Fibroblast of skin of scalp (primary cell): ENCODE measurements at regions not wholly inside any gene's neighbourhood (a gene's known extent, or its start where the extent isn't known, plus 50 kb on each side); places are given as distances from the start of the nearest gene placed in this dataset.

ENCODE experiments used
- DNase-seq: peaks from one replicate; pipeline ENCODE4 v3.0.0-alpha.2; 2013

DNA sequence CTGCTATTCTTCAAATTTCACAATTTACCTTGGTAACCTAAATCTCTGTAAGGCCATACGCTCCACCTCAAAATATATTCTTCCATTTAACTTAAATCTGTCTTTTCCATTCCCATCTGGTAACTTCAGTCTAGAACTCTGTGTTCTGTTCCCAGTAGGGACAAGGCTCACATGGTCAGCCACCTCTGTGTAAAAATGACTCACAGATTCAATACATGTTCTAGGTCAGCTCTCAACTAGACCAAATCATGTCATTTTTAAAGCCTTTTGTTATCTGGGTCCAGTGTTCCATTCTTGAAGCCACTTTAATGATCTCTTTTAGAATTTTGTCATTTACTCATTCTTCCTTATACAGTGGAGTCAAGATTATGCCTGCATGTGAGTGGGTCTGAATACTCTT, 315.6 kb upstream of the CITED2 start:
- no peak for DNase-seq

DNA sequence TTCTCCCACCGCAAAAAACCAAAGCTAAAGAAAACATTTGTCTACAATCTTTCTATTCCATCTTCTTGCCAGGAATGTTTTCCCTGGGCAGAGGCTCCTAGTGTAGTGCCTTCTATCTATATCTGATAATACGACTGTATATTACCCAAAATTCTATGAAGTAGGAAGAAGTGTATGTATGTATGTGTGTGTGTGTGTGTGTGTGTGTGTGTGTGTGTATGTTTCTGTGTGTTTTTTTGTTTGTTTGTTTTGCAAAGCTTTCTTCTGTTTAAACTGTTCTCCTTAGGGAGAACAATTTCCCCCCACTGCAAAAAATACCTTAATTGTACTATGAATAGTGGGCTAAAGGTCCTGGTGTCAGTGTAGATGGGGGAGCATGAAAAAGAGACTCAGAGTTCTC, 312.6 kb upstream of the CITED2 start:
- DNase-seq: no peak

DNA sequence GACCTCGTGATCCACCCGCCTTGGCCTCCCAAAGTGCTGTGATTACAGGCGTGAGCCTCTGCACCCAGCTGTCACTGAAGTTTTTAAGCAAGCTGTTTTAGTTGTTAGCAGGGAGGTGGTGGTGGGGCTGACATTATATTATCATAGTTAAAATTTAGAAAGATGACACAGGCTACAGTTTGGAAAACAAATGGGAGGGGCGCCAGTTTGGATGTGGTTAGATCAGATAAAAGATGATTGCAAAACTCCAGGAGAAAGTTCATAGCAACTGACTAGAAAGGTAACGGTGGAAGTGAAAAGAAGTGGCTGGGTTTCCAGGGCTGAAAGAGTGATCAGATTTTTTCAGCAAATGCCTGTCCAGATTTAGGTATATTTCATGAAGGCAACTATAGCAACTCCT, 311.9 kb upstream of the CITED2 start:
- DNase-seq: no peak

- DNase-seq: no peak
These were observed 310.6 kb upstream of the CITED2 start for GRCh38 chr6:139685009-139685408.

- peak; percentile 9 for DNase-seq
These were observed 306.4 kb upstream of the CITED2 start for GRCh38 chr6:139680819-139681218.

DNA sequence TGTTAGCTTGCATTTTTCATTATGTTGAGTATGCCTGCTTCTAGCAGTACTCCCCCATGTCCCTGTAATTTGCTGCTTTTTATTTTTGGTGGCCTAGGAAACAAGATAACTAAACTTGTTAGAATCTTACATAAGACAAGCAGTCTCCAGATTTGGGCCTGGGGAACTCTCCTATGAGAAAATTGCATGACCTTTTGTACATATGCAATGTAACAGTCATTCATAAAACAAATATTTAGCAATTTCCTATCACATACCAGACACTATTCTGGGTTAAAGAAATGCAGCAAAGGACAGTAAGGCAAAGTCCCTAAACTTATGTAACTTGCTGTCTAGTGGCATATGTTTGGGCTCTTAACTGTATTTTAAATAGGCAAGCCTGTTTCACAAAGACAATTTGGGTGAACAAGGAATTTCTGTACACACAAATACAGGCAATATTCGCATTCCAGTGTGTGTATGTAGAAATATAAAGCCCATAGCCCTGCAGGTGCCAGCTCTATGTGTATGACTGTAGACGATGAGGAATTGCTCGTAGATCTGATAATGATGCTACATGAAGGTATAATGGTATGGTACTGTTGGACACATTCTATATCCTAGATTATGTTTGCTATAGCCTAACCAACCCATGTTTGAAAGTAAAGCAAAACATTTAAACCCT, 305.2 kb upstream of the CITED2 start:
- DNase-seq: peak; percentile 67

DNA sequence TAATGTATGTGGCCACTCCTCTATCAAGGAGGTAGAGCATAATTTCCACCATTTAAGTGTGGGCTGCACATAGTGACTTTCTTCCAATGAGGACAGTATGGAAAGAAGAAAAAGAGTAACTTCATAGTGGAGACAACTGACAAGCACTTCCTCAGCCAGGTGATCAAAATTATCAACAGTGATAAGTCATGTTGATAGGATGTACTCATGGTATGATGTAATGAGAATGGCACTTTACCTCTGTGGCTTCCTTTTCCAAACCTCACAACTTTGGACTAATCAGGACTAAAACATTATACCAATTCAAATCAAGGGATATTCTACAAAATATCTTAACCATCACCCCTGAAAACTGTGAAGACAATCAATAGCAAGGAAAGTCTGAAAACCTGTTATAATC, 302.3 kb upstream of the CITED2 start:
- no peak for DNase-seq

- DNase-seq: no peak
These were observed 291.8 kb upstream of the CITED2 start for GRCh38 chr6:139666284-139666683.

- DNase-seq: no peak
These were observed 289.5 kb upstream of the CITED2 start for GRCh38 chr6:139663996-139664395.

GRCh38 chr6:139659711-139660110, 285.3 kb upstream of the CITED2 start:
- no peak for DNase-seq

GRCh38 chr6:139659196-139659595, 284.7 kb upstream of the CITED2 start:
- no peak for DNase-seq

DNA sequence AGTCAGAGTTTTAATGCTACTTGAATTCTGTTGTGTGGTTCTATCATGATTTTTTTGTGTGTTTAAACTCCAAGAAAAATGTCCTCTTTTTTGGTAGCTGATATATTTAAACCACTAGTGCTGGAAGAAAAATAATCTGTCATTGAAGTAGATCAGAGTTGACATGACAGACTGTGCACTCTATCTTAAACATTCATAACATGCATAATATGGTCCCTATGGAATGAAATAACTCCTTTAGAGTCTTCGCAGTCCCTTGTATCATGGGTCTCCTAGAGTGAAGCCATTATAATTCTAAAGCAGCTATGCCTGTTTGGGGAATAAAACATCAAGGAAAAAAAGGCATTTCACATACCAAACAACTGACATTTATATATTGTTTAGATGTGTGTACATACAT, 282.7 kb upstream of the CITED2 start:
- DNase-seq: no peak

DNA sequence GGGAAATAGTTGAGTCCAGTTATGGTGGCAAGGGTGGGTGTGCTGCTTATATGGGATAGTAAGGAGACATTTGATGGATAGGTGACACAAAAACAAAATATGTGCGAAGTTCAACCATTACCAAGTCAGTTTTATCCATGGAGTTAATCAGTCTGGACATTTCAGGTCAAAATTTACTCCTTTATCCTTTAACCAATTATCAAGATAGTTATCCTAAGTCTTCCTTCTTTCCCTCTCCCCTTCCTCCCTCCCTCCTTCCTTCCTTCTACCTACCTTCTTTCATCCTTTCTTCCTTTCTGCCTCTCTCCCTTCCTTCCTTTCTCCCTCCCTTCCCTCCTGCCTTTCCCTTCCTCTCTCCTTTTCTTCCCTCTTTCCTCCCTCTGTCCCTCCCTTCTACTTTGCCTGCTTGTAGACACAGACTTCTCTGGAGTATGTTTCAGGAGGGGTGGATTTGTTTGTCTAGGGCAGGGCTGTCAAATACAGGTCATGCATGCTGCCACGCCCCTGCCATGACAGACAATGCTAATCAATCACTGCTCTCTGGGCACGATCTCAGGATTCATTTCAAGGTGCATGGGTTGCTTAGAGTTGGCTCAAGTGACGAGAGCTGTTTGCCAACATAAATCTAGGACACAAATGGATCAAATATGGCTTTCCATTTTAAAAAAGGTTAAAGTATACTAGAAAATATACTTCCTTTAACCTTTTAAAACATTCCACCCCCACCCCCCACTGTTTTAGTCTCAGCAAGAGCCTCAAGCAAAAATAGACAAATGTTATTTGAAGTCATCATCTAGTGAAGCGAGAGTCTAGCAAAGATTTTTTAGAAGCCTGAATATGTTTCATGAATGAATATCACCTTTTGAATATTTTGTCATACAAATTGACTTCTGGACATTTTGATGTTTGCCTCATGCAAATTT, 281.6 kb upstream of the CITED2 start:
- no peak for DNase-seq

- DNase-seq: no peak
These were observed 280.7 kb upstream of the CITED2 start for GRCh38 chr6:139654888-139655782.

DNA sequence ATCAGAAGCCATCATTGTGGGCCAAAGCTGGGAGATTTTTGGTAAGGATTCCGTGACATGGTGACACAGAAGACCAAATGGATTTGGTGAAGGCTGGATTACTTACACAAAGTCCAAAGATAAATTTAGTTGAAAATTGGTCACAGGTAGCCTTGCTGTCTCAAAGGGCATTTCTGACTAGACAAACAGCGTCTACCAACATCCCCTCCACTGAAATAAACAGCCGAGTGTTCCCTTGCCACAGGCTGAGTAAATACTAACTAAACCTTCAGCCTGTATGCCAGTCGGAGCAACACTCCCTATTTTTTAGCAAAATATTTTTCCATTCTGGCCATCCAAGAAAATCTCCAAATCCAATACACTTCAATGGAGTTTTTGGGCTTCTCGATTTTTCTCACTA, 279.9 kb upstream of the CITED2 start:
- no peak for DNase-seq

DNA sequence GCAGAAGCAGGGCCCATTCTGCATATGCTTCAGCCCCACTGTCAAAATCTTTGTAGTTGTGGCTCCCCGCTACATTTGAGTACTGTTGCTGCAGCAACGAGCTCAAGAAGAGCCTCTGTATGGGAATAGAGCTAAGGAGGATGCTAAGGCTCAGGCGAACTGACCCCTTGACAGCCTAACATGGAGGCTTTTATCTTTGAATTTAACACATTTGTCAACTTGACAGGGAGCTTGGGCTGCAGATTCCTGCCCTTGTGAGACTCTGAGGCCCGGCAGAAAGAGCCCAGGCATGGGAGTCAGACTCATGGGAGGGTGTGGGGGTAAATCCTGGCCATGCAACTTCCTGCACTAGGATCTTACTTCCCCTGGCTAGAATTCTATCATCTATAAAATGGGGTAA, 278.7 kb upstream of the CITED2 start:
- no peak for DNase-seq

GRCh38 chr6:139650941-139651340, 276.5 kb upstream of the CITED2 start:
- DNase-seq: no peak

- DNase-seq: no peak
These were observed 275.3 kb upstream of the CITED2 start for GRCh38 chr6:139649732-139650131.

DNA sequence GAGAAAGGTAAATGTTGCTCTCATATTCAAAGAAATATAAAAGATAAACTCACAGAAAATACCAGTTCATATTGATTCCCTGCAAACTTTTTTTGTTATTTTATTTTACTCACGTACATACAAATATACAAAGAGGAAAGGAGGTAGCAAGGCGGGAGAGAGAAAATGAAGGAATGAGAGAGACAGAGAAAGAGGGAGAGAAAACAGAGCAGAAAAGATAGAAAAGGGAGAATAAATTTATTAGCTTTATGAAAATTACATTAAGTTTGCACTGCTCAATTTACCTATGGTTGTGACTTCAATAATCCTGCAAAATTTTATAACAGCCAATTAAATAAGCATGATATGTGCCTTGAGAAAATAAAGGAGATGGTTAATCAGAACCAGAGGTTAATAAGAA, 274.7 kb upstream of the CITED2 start:
- no peak for DNase-seq

DNA sequence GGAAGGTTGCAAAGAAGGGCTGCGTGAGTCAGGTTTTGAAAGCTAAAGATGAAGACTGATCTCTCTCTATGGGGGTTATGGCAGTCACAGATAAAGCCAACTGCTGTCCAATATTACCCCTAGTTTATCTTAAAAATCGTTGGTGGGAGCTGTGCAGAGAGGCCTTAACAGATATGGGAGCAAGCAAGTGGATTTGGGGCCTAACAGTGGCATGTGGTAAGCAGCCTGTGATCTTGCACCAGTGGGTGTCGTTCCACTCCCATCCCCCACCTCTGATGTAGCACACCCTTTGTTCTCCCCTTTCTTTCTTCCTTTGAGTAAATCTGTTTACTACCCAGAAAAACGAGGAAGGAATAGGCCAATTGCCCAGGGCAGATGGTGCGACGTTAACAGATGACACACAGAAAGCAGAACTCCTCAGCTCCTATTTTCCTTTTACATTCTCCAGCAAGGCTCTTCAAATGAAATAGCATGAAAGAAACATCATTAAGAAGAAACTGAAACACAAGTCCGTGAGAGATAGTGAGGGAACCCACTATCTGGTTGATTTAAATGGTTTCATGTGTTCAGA, 274.1 kb upstream of the CITED2 start:
- no peak for DNase-seq

DNA sequence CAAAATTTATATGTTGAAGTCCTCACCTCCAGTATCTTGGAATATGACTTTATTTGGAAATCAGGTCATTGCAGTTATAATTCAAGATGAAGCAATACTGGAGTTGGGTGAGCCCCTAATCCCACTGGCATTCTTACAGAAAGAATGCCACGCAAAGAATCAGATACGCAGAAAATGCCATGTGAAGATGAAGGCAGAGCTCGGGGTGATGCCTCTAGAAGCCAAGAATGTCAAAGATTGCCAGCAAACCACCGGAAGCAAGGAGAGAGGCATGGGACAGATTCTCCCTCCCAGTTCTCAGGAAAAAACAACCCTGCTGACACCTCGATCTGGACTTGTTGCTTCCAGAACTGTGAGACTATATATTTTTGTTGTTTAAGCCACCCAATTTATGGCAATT, 273.4 kb upstream of the CITED2 start:
- DNase-seq: no peak

DNA sequence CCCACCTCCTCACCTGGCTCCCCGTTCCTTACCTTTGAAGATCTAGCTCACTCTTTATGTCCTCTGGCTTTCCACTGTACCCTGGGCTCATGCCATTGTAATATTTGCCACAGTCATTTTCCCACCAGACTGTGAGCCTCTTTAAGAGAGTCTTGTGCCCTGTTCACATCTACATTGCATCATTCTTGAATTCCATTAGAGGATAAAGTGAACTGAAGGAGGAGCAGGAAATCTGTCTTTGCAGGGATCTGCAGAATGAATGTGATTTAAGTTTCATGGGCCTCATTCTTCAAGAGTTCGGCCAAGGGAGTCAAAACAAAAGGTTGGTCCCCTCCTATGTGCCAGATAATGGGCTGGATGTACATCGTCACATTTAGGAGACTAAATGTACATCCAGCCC, 272.6 kb upstream of the CITED2 start:
- peak; percentile 45 for DNase-seq

DNA sequence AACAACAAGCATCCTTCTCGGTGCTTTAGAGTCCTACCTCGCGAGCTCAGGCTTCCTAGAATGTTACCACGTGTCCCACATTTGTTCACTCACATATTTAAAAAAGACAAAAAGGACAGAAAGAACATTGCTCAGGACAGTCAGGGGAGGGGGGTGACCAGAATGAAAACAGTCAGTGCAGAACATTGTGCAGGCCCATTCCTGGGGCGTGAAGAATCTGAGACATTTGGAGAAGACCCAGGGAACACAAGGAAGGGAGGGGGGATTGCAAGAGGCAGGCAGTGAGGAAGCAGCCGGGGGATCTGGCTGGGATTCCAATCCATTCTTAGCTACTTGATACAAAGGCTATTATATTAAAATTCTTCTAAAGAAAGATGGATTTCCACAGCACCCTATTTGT, 270.4 kb upstream of the CITED2 start:
- DNase-seq: peak; percentile 86
